Body of pancreas (tissue), 4 donors: ENCODE measurements at regions not wholly inside any gene's neighbourhood (a gene's known extent, or its start where the extent isn't known, plus 50 kb on each side); places are given as distances from the start of the nearest gene placed in this dataset.

Experiments used
- CTCF ChIP-seq, 7 experiments: fragments of 450-650 bp in 4 of 7; fragments of 200-600 bp in 3 of 7; sonication (generic) in 3 of 7; IDR thresholded peaks; one replicate each; pipeline ENCODE4 v1.5.1; 2016 to 2019; ENCODE audit warnings: antibody characterized with exemption in 7 of 7
- POLR2A ChIP-seq, 3 donors: fragments of 450-650 bp; IDR thresholded peaks; one replicate each; pipeline ENCODE4 v1.6.1; 2016; ENCODE audit warnings: antibody characterized with exemption in 3 of 3, mild to moderate bottlenecking in 2 of 3

GRCh38 chr3:61505197-61505596, 56.2 kb upstream of the PTPRG start:
- TF ChIP-seq CTCF (IDR thresholded peaks at IDR 0.05) (no peak), POLR2A (IDR thresholded peaks at IDR 0.05) (no peak)
